ENCODE measurements at regions not wholly inside any gene's neighbourhood (a gene's known extent, or its start where the extent isn't known, plus 50 kb on each side); places are given as distances from the start of the nearest gene placed in this dataset.

- Histone ChIP-seq H3K4me3 (no peak overlapping the region), H3K4me1 (no peaks in the 10 kb centered on the region), H3K9me3 (no peaks in the 10 kb centered on the region), H3K36me3 (no peaks in the 10 kb centered on the region), H3K27ac (no peak overlapping the region), H3K27me3 (no peaks in the 10 kb centered on the region)
- DNase-seq (ENCODE audit: low spot score in 2 of 2), result no peak
- no peak for TF ChIP-seq CTCF (IDR thresholded peaks at IDR 0.05)
- TF ChIP-seq POLR2A (IDR thresholded peaks at IDR 0.05), result no peak
- no peak for TF ChIP-seq EP300 (IDR thresholded peaks at IDR 0.05)
- 72 to 95% methylated on average over 2 of the region's 2 CpGs for WGBS, 2 donors
Observed at GRCh38 chr13:85212692-85213091, 586.5 kb downstream of the SLITRK6 start.

DNA sequence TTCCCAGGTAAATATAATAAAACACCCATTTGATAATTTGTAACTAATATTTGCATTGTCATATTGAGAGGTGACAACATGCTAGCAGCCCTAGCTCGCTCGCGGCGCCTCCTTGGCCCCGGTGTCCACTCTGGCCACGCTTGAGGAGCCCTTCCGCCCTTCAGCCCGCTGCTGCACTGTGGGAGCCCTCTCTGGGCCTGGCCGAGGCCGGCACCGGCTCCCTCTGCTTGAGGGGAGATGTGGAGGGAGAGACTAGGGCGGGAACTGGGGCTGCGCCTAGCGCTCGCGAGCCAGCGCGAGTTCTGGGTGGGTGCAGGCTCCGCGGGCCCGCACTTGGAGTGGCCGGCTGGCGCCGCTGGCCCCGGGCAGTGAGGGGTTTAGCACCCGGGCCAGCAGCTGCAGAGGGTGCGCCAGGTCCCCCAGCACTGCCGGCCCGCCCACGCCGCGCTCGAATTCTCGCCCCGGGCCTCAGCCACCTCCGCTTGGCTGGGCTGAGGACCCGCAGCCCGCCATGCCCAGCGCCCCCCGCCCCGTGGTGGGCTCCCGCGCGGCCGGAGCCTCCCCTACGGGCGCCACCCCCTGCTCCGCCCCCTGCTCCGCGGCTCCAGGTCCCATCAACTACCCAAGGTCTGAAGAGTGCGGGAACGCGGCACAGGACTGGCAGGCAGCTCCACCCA is 594.4 kb downstream of the SLITRK6 start:
- Histone ChIP-seq H3K36me3 (no peaks in the 10 kb centered on the region), H3K9me3 (peaks cover 0 to 14% (median 2%) of the 10 kb centered on the region in 4 donors), H3K27ac (no peak overlapping the region), H3K4me3 (no peak overlapping the region), H3K4me1 (no peaks in the 10 kb centered on the region), H3K27me3 (no peaks in the 10 kb centered on the region)
- no peak for TF ChIP-seq EP300 (IDR thresholded peaks at IDR 0.05)
- TF ChIP-seq POLR2A (IDR thresholded peaks at IDR 0.05), result no peak
- WGBS, 2 donors, result 91 to 96% methylated on average over 49 to 52 of the region's 53 CpGs
- no peak for DNase-seq (ENCODE audit: low spot score in 2 of 2)

DNA sequence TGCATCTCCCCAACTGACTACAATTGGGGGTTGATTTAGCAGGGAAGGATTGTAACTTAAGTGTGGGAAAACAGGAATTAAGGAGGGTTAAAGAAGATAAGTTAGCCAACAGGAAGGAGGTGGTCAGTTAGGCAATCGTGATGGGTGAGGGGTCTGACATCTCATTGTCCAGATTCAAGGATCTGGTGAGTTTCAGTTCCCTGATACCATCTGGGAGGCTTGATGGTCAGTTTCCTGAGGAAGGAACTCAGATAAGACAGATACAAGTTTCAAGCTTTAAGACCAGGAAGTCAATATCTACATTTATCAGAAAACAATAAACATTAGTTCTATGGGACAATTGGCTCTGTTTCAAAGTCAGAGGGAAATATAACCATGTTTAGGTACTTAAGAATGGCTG is 601.8 kb downstream of the SLITRK6 start:
- Histone ChIP-seq H3K27me3 (no peaks in the 10 kb centered on the region), H3K27ac (no peak overlapping the region), H3K36me3 (no peaks in the 10 kb centered on the region), H3K4me3 (no peak overlapping the region), H3K4me1 (no peaks in the 10 kb centered on the region), H3K9me3 (peaks cover 0 to 4% (median 2%) of the 10 kb centered on the region in 4 donors)
- DNase-seq (ENCODE audit: low spot score in 2 of 2), result no peak
- 79 to 88% methylated on average over 1 of the region's 1 CpG for WGBS, 2 donors
- TF ChIP-seq POLR2A (IDR thresholded peaks at IDR 0.05) (no peak), EP300 (IDR thresholded peaks at IDR 0.05) (no peak), CTCF (IDR thresholded peaks at IDR 0.05) (no peak)

GRCh38 chr13:85194482-85194881 is 604.7 kb downstream of the SLITRK6 start:
- no peaks in the 10 kb centered on the region for H3K9me3 ChIP-seq
- no peak for TF ChIP-seq EP300 (IDR thresholded peaks at IDR 0.05)
- no peak for TF ChIP-seq CTCF (IDR thresholded peaks at IDR 0.05)
- no peak for TF ChIP-seq POLR2A (IDR thresholded peaks at IDR 0.05)
- H3K4me3 ChIP-seq, result no peak overlapping the region

GRCh38 chr13:85191996-85192718 is 607.1 kb downstream of the SLITRK6 start:
- H3K9me3 ChIP-seq, result no peaks in the 10 kb centered on the region
- H3K36me3 ChIP-seq, result no peaks in the 10 kb centered on the region
- H3K27me3 ChIP-seq, result no peaks in the 10 kb centered on the region
- WGBS, 2 donors, result 72 to 76% methylated on average over 1 of the region's 1 CpG
- no peak overlapping the region for H3K4me3 ChIP-seq
- no peak for DNase-seq (ENCODE audit: low spot score in 2 of 2)
- H3K27ac ChIP-seq, result no peak overlapping the region
- TF ChIP-seq EP300 (IDR thresholded peaks at IDR 0.05) (no peak), CTCF (IDR thresholded peaks at IDR 0.05) (no peak), POLR2A (IDR thresholded peaks at IDR 0.05) (no peak)
- no peaks in the 10 kb centered on the region for H3K4me1 ChIP-seq

More at GRCh38 chr13:85194482-85194881, 604.7 kb downstream of the SLITRK6 start:
- DNase-seq (ENCODE audit: low spot score in 2 of 2), result no peak
- Histone ChIP-seq H3K27ac (no peak overlapping the region), H3K27me3 (no peaks in the 10 kb centered on the region), H3K36me3 (no peaks in the 10 kb centered on the region), H3K4me1 (no peaks in the 10 kb centered on the region)

Measured in tibial nerve (tissue), 4 donors.